ENCODE measurements at regions not wholly inside any gene's neighbourhood (a gene's known extent, or its start where the extent isn't known, plus 50 kb on each side); places are given as distances from the start of the nearest gene placed in this dataset.

DNA sequence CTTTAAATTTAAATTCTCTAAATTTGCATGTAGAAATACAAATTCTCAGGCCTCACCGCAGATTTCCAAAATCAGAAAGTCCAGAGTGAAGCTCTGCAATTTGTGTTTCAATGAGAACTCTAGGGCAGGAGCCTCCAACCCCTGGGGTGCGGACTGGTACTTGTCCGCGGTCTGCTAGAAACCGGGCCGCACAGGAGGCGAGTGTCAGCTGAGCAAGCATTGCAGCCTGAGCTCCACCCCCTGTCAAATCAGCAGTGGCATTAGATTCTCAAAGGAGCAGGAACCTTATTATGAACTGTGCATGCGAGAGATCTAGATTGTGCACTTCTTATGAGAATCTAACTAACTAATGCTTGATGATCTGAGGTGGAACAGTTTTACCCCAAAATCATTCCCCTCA, 203.0 kb upstream of the PCSK2 start:
- no peak for DNase-seq

DNA sequence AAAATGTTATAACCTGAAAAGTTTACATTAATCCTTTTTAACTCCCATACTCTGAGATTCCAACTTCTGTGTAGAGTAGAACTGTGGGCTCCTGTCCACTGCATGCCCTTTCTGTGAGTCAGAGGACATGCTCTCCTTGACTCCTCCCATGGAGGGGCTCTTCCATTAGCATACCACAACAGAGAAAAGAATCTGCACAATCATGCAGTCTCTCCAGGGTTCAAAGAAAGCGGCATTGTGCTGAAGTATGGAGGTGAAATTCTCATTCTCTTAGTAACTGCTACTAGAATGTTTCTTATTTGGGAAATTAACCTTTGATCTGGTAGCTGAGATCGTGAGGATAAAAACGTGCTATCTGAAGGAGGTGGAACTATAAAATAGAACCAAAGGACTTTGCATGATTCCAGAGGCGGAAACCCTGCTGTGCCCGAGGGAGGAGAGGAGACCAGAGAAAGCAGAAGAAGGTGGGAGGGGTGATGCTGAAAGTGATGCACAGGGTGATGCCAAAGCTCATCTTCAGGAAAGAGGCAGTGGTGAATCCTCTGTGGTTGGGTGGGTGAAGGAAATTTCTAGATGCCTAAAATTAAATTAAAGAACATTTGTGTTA, 202.2 kb upstream of the PCSK2 start:
- DNase-seq, result no peak

DNA sequence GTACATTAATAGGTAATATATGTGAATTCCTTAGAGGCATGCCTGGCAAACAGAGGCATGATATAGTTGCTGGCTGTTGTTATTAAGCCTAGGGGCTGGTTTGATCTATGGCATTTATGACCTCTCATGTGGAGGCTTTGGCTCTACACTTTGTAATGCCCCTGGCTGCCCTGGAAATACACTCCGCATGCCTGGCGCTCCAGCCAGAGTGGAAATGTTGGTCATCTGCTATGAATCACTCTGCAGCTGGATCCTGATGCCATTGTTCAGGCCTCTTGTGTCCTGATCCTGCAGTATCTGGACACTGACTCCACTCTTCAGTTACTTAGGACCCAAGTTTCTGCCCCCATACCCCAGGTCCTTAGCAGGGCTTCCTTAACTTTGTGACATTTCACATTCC, 200.5 kb upstream of the PCSK2 start:
- no peak for DNase-seq

DNA sequence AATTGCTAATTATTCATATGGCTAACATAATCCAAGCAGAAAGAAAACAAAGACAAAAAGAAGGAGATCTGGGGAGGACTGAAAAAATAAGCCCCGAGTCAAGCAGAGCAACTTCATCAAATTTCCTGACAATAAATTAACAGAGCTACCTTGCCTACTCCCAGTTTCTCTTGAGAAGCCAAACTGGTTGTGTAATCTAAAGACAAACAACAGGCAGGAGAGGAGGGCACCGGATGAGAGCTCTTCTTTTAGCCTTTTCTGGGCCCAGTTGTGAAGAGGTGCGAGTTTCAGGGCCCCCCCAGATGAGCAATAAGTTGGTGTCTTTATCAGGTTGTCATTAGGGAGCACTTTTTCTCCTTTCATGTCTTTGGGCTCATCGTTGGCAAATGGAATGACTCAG, 197.1 kb upstream of the PCSK2 start:
- no peak for DNase-seq

DNA sequence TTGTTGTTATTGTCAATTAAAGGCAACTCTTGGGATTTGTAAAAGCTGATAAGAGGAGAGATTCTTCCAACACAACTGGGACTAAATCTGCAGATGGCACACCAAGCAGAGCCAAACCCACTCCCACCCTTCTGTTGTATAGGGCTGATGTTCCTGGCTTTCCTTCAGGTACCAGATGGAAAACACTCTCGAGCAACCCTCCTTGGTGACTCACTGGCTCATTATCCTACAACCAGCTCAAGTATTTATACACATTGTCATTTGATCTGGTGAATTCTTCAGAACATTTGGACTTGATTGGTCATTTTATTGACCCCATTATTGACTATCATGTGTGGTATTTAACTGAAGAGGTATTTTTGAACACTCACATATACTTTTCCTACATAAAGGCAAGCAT, 190.3 kb upstream of the PCSK2 start:
- DNase-seq, result no peak

DNA sequence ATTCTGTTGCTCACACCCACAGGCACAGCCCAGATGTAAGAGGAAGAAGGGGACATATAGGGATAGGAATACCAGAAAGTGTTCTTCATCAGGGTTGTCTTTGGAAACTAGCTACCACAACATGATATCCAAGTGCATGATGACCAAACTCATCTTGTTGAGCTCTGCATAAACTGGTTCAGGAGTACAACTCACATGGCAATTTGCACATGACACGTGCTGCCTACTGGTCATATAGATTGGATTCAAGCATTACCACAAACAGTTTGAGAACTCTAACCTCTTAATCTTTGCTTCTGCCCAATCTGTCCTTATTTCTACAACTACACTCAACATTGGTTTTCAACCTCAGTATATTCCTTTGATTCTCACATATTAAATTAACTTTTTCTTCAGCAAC, 184.7 kb upstream of the PCSK2 start:
- DNase-seq, result no peak

DNA sequence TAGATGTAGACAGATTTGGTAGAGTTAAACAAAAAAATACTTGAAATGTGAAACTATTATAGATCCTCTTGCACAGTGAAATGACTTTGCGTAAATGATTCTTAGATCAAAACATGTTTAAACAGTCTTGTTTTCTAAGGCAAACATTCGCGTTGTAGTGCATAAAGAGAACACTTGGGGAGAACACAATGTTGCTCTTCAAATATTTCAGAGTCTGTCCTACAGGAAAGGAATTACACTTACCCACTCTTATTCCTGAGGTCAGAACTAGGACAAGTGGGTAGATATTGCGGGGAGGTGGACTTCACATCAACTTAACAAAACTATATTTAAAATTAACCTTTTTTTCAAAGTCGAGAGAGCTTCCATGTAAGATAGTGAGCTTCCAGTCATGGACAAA, 183.5 kb upstream of the PCSK2 start:
- no peak for DNase-seq

DNA sequence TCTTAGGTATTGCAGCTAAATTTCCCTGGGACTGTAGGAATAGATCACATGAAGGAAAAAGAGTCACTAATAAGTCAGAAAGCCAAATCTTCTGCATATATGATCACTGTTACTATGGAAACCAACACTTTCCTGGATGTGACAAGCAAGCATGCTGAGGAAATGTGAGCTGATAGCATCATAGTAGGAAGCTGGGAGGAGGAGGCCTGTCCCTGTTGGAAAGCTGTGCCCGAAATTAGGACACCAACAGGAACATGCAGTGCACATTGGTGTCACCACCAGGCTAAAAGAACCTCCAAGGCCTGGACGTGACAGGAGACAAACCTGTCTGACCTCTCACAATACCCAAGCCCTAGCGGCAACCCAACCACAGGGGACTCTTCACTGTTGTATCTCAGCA, 181.9 kb upstream of the PCSK2 start:
- no peak for DNase-seq

DNA sequence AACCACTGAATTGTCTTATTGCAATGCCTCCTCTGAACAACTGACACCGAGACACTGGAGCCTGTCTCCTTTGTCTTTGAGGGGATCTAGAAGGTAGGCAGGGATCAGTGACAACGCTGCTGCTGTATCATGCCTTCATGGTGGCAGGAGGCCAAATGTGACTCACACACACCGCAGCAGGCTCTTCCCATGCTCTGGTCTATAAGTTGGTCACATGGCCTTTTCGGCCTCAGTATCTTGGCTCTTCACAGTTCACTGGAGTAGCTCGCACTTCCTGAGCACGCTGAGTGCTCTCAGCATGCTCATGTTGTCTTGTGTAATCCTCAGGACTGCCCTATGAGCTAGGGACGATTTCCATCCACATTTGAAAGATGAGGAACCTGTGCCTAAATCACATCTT, 167.4 kb upstream of the PCSK2 start:
- DNase-seq, result no peak

DNA sequence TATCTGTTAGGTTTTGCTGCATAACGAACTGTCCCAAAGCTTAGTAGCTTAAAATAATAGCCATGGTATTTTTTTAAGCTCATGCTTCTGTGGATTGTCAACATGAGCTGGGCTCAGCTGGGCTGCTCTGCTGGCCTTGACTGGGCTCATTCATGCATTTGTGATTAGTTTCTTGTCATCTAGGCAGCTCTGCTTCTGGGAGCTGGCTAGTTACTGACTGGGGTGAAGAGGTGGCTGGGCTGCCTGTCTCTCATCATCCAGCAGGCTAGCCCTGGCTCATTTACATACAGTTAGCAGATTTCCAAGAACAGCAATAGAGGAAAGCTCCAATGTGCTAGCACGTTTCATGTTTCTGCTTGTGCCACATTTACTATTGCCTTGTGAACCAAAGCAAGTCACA, 165.1 kb upstream of the PCSK2 start:
- no peak for DNase-seq

DNA sequence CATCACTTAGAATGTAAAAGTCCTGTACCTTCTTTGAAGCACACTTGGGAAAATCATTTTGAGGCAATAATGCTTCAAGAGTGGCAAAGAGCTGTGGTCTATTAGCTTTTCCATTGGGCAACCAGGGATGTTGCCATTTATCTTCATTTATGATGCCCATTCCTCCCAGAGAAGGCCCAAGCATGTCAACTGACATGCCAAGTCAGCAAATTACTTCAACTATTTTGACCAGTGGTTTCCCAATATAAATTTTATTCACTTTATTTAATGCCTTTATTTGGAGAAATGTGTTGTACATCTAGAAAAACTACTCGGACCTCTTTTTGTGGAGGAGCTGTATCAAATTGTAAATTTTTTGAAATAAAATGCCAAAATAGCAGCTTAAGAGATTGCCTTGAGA, 164.1 kb upstream of the PCSK2 start:
- DNase-seq, result no peak

DNA sequence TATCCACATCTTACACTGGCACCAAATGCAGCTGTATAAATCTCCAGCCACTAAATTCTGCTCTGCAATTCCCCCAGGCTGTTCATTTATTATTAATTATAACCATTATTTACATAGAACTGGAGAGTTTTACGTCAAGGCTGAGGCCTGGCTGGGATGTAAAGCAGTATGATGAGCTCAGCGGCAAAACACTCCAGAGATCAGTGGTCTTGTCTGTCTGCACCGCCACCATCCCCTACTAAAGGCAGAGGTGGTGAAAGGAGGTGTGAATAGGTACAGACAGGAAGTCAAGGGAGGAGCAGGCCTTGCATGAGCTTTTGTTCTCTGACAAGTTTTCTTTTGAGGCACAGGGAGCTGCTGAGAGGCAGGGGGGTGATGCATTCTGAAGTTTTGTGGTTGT, 159.9 kb upstream of the PCSK2 start:
- DNase-seq, result no peak

DNA sequence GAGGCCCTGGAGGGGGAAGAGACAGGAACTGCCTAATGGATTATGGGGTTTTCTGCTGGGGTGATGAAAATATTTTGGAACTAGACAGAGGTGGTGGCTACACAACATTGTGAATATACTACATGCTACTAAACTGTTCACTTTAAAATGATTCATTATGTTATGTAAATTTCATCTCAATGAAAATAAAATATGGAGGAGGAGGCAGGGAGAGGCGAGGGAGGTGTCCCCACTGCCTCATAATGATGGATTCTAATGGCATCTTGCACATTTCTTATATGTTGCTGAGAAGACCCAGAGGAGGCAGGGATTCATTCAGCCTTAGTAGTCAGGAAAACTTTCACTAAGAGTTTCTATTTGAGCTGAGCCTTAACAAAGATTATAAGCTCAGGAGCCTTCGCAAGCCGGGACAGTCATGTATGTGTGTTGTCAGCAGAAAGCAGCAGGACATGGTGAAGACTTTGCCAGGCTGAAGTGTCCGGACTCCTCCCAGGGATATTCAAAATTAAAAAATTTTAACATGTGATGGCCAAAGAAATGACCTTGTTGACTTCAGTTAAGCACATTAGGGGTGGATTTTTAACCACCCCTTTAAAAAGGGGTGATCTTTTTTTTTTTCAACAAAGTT, 158.6 kb upstream of the PCSK2 start:
- no peak for DNase-seq

DNA sequence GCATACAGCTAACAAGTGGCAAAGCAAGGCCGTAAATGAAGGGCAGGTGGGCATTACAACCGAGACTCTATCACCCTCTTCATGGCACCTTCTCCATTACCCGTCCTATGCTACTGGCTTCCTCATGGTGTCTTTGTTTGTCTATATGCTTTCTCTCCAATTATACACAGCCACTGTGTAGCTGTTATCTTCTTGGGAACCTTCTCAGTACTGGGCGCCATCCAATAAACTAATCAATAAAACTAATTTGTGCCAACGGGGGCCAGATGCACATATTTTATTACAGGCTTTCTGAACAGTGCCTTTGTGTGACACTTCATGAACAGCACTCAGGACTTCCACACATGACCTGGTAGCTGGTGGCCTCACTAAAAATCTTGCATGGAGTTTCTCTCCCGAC, 149.8 kb upstream of the PCSK2 start:
- no peak for DNase-seq

DNA sequence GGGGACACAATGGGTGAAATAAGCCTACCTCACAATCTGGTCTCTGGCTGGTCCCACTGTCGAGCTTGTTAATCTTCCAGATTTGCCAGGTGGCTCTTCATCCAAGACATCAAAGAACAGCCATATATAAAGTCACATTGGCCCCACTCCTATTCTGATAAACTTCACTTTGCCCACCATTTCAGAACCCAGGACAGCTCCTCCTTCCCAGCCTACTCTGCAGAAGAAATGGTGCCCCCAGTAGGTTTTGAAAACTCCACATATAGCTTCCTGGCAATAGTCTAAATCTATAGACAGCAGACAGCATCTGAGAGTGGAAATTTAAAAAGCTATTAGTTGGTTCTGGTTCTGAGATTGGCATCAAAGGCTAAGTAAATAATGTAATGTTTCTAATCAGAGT, 143.1 kb upstream of the PCSK2 start:
- DNase-seq, result no peak

DNA sequence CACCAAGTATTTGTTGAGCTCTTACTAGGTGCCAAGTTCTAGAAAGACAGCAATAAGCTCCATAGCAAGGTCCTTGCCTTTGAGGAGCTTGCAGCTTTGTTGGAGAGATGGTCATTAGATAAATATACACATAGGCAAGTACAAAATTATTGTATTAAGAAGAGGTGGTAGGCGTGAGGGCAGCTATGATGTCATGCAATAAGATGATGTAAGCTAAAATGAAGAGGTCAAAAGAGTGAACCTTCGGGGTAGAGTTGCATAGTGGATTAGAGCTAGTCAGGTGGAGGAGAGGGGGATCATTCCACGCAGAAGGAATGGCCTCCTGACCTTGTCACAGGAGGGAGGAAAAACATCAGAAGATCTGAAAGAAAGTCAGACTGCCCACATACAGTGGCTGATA, 141.9 kb upstream of the PCSK2 start:
- DNase-seq, result no peak

DNA sequence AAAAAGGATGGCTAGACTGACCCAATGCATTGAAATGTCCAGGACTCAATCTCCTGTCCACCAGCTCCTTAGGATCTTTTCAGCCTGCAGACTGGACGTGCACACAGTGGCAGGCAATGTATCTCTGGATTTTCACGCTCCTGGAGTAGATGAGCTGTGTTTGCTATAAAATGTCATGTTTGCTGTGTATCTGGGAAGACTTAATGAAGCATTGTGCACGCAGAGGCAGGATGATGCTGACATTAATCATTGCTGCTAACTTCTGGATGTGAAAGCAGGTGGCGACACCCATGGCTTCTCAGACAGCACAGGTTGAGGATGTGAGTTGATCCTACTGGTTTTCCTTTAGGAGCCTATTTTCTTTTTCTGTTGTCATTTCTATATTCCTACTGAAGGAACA, 133.1 kb upstream of the PCSK2 start:
- no peak for DNase-seq

DNA sequence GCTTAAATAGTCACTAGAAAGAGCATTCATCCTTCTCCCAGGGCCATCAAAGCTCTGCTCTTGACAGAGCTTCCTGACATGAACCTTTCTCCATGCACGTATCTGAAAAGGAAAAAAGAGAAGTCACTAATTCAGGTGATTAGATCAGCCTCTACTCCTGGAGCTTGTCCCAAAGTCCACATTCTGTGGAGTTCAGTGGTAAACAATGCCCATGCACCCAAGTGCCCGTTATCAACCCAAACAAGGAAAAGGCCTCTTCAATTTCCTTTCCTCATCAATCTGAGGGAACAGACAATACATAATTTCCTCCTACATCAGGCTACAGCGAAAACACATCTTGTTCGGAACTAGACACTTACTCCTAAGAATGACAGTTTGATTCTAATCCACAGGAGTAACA, 129.2 kb upstream of the PCSK2 start:
- no peak for DNase-seq

DNA sequence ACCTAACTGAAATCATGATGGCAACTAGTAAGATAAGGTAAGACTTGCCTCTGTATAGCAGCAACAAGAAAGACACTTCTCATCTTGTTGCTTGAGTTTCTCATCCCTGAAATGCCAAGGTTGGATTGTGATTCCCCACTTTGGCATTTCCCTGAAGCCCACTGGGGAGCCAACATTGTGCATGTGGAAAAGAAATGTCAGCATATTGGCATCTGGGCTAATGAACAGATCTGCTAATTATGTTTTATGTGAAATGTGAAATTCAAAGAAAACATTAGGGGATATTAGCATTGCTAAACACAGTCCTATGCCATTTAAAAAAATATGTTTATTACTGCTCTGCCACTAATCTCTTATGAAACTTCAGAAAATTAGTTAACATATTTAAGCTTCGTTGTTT, 126.3 kb upstream of the PCSK2 start:
- DNase-seq, result no peak

DNA sequence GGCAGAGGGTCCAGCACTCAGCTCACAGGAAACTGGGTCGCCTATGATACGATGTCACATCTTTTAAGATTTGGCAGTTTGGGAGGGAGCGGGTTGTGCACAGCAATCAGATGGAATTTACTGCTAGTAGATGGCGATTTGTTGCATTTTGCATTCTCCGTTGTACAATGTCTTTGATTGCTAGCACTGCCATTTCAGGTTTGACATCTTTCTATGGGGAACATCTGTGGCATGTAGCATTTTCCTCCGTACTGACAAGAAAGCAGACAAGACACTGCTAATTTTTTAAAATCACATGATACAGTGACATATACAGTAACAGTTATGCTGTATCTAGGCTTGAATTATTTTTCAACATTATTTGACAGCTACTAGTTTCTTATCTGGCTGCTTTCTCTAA, 119.7 kb upstream of the PCSK2 start:
- no peak for DNase-seq

DNA sequence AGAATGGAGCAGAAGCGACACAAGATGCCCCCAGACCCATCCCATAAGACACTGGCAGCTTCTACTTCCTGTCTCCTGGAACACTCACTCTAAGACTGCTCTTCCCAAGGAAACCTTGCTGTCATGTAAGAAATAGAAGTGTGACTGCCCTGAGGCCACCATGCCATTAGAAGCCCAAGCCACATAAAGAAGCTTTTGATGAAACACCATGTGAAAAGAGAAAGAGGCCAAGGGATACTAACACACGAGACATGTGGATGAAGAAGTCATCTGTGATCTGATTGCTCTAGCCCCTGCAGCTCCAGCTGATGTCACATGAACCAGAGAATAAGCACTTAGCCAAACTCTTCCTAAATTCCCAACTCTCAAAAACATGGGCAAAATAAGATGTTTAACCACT, 117.9 kb upstream of the PCSK2 start:
- DNase-seq, result no peak

DNA sequence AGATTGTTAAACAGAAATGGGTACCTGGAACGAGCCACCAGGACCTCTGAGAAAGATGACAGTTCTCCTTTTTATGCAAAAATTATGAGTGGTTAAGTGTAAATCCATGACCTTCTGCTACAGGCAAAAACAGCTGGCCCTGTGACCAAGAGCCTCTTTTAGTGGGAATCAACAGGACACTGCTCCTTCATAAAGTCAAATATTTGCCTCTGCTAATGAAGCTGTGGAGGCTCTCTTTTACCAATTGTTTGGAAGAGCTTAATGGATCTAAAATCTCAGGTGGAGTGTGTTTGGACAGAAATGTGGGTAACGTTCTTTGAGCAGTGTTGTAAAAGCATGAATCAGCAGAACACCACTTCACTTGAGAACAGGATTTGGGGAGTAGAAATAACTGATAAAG, 117.5 kb upstream of the PCSK2 start:
- no peak for DNase-seq

DNA sequence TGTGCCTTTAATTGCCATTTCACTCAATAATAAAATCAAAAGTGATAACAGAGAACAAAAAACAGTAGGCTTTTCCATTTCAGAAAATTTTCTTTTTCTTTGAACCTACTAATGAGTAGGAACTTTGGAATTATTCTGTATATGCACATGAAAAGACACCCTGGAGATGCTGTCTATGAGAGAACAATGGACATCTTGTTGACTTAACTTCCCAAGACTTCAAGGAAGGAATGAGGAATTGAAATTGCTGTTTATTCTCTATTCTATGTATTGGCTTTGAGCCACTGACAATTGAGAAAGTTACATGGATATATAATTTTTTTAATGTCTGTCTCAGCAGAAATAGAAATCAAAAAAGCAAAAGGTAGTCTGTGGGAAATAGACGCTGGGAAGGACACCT, 98.6 kb upstream of the PCSK2 start:
- DNase-seq, result no peak

DNA sequence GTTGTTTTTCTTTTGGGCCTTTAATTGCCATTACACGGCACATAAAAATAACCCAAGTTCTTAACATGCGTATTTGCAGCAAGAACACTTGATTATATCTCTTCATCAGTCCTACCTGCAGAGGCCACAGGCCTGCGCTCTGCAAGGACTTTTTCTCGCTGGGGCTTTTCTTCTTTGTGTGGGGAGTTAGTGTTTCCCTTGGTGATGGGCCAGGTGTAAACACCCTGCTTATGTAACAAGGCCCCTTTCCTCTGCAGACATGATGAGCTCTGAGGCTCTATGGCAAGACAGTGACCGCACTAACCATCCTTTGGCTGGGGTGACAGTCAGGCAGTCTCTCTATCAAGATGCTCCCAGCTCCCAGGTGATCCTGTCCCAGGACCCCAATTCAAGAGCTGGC, 97.8 kb upstream of the PCSK2 start:
- no peak for DNase-seq

DNA sequence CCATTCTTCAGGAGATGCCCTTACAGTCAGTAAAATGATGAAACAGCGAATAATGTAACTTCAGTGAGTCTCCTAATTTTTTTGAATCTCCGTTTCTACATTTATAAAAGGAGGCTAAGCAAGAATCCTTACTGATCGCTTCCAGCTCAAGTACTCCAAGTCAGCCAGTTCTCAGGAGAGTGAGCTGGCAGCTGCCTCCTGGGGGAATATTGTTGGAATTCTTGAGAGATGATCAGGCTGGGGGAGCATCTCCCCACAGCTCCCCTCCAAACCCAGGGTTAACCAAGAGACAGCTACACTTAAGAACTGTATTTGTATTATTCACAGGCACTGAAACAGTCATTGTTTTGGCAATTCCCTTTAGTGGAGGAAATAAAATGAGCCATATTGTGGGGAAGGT, 89.1 kb upstream of the PCSK2 start:
- DNase-seq, result no peak

DNA sequence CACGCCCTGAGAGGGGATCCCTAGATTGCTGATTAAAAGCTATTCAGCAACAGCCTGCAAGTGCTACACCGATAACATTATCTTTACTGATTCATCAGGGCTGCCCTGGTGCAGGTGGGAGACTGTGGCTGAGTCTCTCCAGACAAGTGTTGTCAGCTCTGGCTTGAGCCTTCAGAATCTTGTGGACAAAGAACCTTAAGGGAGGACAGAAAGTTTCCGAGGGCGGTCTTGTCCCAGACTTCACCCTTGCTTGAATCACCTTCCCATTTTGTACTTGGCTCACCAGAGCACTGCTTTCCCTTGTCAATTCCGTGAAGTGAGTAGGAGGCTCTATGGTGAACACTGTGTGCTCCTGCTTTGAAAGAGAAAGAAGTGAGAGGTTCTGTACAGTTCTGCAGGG, 88.6 kb upstream of the PCSK2 start:
- DNase-seq, result no peak

Measured in amniotic stem cell (primary cell).